ENCODE measurements at regions not wholly inside any gene's neighbourhood (a gene's known extent, or its start where the extent isn't known, plus 50 kb on each side); places are given as distances from the start of the nearest gene placed in this dataset.
"Not testable (repeated sequence)": the region's sequence is repeated elsewhere in the genome, so short reads cannot be mapped to it uniquely, and the experiment has no call there.

DNA sequence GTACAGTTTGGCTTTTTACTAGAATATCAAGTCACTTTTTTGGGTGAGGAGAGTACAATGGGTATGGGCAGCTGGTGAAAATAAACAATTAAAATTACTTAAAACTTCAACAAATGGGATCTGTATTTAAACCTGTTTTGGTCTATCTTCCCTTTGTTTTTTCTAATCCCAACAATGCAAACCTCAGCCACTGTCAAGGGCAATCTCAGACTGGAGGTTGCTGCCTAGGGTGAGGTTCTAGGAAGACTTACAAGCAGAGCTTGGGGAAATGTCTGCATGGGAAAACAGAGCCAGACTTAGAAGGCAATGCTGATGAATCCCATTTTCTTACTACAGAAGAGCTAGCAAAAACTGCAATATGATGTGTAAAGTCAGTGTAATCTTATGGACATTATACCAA, 1515.3 kb upstream of the TPTE start:
- H2AK5ac ChIP-seq (ENCODE audit: low read depth, low read length); H3K56ac ChIP-seq (replicated peaks; ENCODE audit: insufficient read length, low read depth, low read length); H3K79me1 ChIP-seq (ENCODE audit: low read depth, low read length); H3K4me1 ChIP-seq (replicated peaks in 1 of 4; ENCODE audit: control insufficient read depth in 3 of 4, insufficient read depth in 4 of 4, low read length in 3 of 4); H4K8ac ChIP-seq (ENCODE audit: extremely low read depth, insufficient read depth, low read length); H2BK5ac ChIP-seq (ENCODE audit: low read depth, low read length); H3K79me2 ChIP-seq (ENCODE audit: control insufficient read depth in 1 of 2, insufficient read depth in 2 of 2, low read length in 2 of 2); H4K91ac ChIP-seq (replicated peaks; ENCODE audit: insufficient read length, low read length); H3K23ac ChIP-seq (ENCODE audit: insufficient read length); POLR2A ChIA-PET (ENCODE audit: partially characterized antibody); H3K14ac ChIP-seq (ENCODE audit: insufficient read length); H3K36me3 ChIP-seq (ENCODE audit: control insufficient read depth in 2 of 4, insufficient read depth in 4 of 4, low read length in 3 of 4); DNase-seq (ENCODE audit: low read depth in 1 of 2, low spot score in 2 of 2); H3K4ac ChIP-seq (replicated peaks; ENCODE audit: insufficient read length, low read depth, low read length); H2AFZ ChIP-seq (ENCODE audit: low read length); H2BK12ac ChIP-seq (ENCODE audit: low read depth, low read length); H3K18ac ChIP-seq (ENCODE audit: extremely low read depth, low read length); CTCF ChIA-PET (ENCODE audit: partially characterized antibody); H3K27me3 ChIP-seq (replicated peaks in 1 of 4; ENCODE audit: control insufficient read depth in 3 of 4, extremely low read depth in 1 of 4, insufficient read depth in 3 of 4, low read length in 3 of 4); H3K4me3 ChIP-seq (ENCODE audit: extremely low read depth in 1 of 4, insufficient read depth in 2 of 4, low read depth in 3 of 4, low read length in 4 of 4); H3K23me2 ChIP-seq (ENCODE audit: low read depth, low read length); H2BK15ac ChIP-seq (ENCODE audit: low read length); H4K20me1 ChIP-seq (replicated peaks in 1 of 2; ENCODE audit: control insufficient read depth in 1 of 2, insufficient read depth in 2 of 2, low read length in 2 of 2); H3K4me2 ChIP-seq (ENCODE audit: insufficient read depth in 1 of 2, low read depth in 2 of 2, low read length in 2 of 2); H3K9ac ChIP-seq (replicated peaks in 1 of 4; ENCODE audit: extremely low read depth in 1 of 4, low read depth in 3 of 4, low read length in 3 of 4); H2BK20ac ChIP-seq (ENCODE audit: low read length); H2BK120ac ChIP-seq (replicated peaks; ENCODE audit: low read depth, low read length); FAIRE-seq; H3K27ac ChIP-seq (ENCODE audit: low read depth, low read length); H4K5ac ChIP-seq (ENCODE audit: insufficient read length, low read depth, low read length): not testable (repeated sequence)
- H3K9me3 ChIP-seq (ENCODE audit: insufficient read depth in 2 of 2, low read depth in 1 of 2, low read length in 1 of 2): peaks cover 72 to 83% of the 10 kb centered on the region in 2 experiments

DNA sequence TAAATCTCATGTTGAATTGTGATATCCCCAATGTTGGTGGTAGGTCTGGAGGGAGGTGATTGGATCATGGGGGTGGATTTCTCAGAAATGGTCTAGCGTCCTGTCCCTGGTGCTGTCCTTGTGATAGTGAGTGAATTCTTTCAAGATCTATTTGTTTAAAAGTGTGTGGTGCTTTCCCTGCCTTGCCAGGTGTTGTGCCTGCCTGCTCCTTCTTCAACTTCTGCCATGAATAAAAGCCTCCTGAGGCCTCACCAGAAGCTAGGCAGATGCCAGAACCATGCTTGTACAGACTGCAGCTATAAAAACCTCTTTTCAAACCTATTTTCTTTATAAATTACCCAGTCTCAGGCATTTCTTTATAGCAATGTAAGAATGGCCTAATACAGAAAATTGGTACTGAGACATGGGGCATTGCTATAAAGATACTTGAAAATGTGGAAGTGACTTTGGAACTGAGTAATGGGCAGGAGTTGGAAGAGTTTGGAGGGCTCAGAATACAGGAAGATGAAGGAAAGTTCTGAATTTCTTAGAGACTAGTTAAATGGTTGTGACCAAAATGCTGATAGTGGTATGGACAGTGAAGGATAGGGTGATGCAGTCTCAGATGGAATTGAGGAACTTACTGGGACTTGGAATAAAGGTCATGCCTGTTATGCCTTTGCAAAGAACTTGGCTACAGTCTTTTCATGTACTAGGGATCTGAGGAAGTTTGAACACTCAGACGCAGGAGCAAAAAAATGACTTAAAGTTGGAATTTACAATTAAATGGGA, 1514.6 kb upstream of the TPTE start:
- WGBS, 2 experiments (ENCODE audit: extremely low coverage in 1 of 2, insufficient coverage in 1 of 2, insufficient read length in 1 of 2, insufficient replicate concordance in 2 of 2, low coverage in 1 of 2, low lambda C conversion rate in 2 of 2, missing lambda C conversion rate in 1 of 2): 57% methylated on average over 2 of the region's 2 CpGs; no CpG with 5 or more reads in 1 of the 2 experiments
- H3K36me3 ChIP-seq (ENCODE audit: control insufficient read depth in 2 of 4, insufficient read depth in 4 of 4, low read length in 3 of 4); POLR2A ChIA-PET (ENCODE audit: partially characterized antibody); H3K4me2 ChIP-seq (ENCODE audit: insufficient read depth in 1 of 2, low read depth in 2 of 2, low read length in 2 of 2); H4K8ac ChIP-seq (ENCODE audit: extremely low read depth, insufficient read depth, low read length); H3K56ac ChIP-seq (replicated peaks; ENCODE audit: insufficient read length, low read depth, low read length); H2BK5ac ChIP-seq (ENCODE audit: low read depth, low read length); H2AK5ac ChIP-seq (ENCODE audit: low read depth, low read length); H3K4ac ChIP-seq (replicated peaks; ENCODE audit: insufficient read length, low read depth, low read length); H3K4me1 ChIP-seq (replicated peaks in 1 of 4; ENCODE audit: control insufficient read depth in 3 of 4, insufficient read depth in 4 of 4, low read length in 3 of 4); H3K79me1 ChIP-seq (ENCODE audit: low read depth, low read length); H3K18ac ChIP-seq (ENCODE audit: extremely low read depth, low read length); H2BK15ac ChIP-seq (ENCODE audit: low read length); H3K79me2 ChIP-seq (ENCODE audit: control insufficient read depth in 1 of 2, insufficient read depth in 2 of 2, low read length in 2 of 2); H3K27me3 ChIP-seq (replicated peaks in 1 of 4; ENCODE audit: control insufficient read depth in 3 of 4, extremely low read depth in 1 of 4, insufficient read depth in 3 of 4, low read length in 3 of 4); H2BK120ac ChIP-seq (replicated peaks; ENCODE audit: low read depth, low read length); H3K23ac ChIP-seq (ENCODE audit: insufficient read length); H2BK12ac ChIP-seq (ENCODE audit: low read depth, low read length); FAIRE-seq; H2AFZ ChIP-seq (ENCODE audit: low read length); H2BK20ac ChIP-seq (ENCODE audit: low read length); H4K91ac ChIP-seq (replicated peaks; ENCODE audit: insufficient read length, low read length); H3K14ac ChIP-seq (ENCODE audit: insufficient read length); H4K20me1 ChIP-seq (replicated peaks in 1 of 2; ENCODE audit: control insufficient read depth in 1 of 2, insufficient read depth in 2 of 2, low read length in 2 of 2); H3K27ac ChIP-seq (ENCODE audit: low read depth, low read length); H4K5ac ChIP-seq (ENCODE audit: insufficient read length, low read depth, low read length); H3K23me2 ChIP-seq (ENCODE audit: low read depth, low read length); DNase-seq (ENCODE audit: low read depth in 1 of 2, low spot score in 2 of 2); H3K4me3 ChIP-seq (ENCODE audit: extremely low read depth in 1 of 4, insufficient read depth in 2 of 4, low read depth in 3 of 4, low read length in 4 of 4); H3K9ac ChIP-seq (replicated peaks in 1 of 4; ENCODE audit: extremely low read depth in 1 of 4, low read depth in 3 of 4, low read length in 3 of 4): not testable (repeated sequence)
- peaks cover 78 to 89% of the 10 kb centered on the region in 2 experiments for H3K9me3 ChIP-seq (ENCODE audit: insufficient read depth in 2 of 2, low read depth in 1 of 2, low read length in 1 of 2)
- CTCF ChIA-PET (ENCODE audit: partially characterized antibody): interaction anchor here (1.9 kb wide), 1 partner anchor 12 kb away, joined by 9 read pairs; no protein-coding TSS in a partner anchor

All from H1 (cell line).